HUES48 (cell line): ENCODE measurements at regions not wholly inside any gene's neighbourhood (a gene's known extent, or its start where the extent isn't known, plus 50 kb on each side); places are given as distances from the start of the nearest gene placed in this dataset.
A peak's percentile ranks its signal among the peaks of the same experiment; 100 is the strongest.

Experiments used
- H3K27ac ChIP-seq: one replicate; pipeline ENCODE4 v1.7.0; 2013; ENCODE audit warnings: low read depth, low read length, inconsistent platforms
- H3K27me3 ChIP-seq: 2 replicates; pipeline ENCODE4 v1.6.1; 2013; ENCODE audit warnings: mild to moderate bottlenecking, low read length; ENCODE audit not compliant: control insufficient read depth, insufficient read depth
- H3K36me3 ChIP-seq: 2 replicates; pipeline ENCODE4 v1.6.1; 2013; ENCODE audit warnings: low read length; ENCODE audit not compliant: control insufficient read depth, insufficient read depth
- H3K4me1 ChIP-seq: 2 replicates; pipeline ENCODE4 v1.6.1; 2013; ENCODE audit warnings: mild to moderate bottlenecking, low read length; ENCODE audit not compliant: control insufficient read depth, insufficient read depth
- H3K4me3 ChIP-seq: 2 replicates; pipeline ENCODE4 v1.5.1; 2013; ENCODE audit warnings: mild to moderate bottlenecking, low read depth, low read length
- H3K9ac ChIP-seq: 2 replicates; pipeline ENCODE4 v1.6.1; 2013; ENCODE audit warnings: mild to moderate bottlenecking, low read depth, low read length, moderate library complexity
- H3K9me3 ChIP-seq: 2 replicates; pipeline ENCODE4 v1.6.1; 2013; ENCODE audit warnings: low read length; ENCODE audit not compliant: control insufficient read depth, insufficient read depth

GRCh38 chr15:26084771-26085170 is 221.6 kb upstream of the ATP10A start:
- Histone ChIP-seq H3K27me3 (no peaks in the 10 kb centered on the region), H3K9me3 (no peaks in the 10 kb centered on the region), H3K4me1 (peaks cover 21% of the 10 kb centered on the region), H3K36me3 (no peaks in the 10 kb centered on the region), H3K27ac (no peak overlapping the region), H3K4me3 (no peak overlapping the region), H3K9ac (no peak overlapping the region)

- H3K9me3 ChIP-seq, result no peaks in the 10 kb centered on the region
- H3K9ac ChIP-seq, result no peak overlapping the region
- H3K4me3 ChIP-seq, result no peak overlapping the region
- H3K36me3 ChIP-seq, result no peaks in the 10 kb centered on the region
- H3K27me3 ChIP-seq, result no peaks in the 10 kb centered on the region
- peaks cover 21% of the 10 kb centered on the region for H3K4me1 ChIP-seq
- H3K27ac ChIP-seq, result no peak overlapping the region
Observed at GRCh38 chr15:26083896-26084295, 220.8 kb upstream of the ATP10A start.

- Histone ChIP-seq H3K9ac (no peak overlapping the region), H3K4me3 (no peak overlapping the region), H3K27ac (no peak overlapping the region)
Observed at GRCh38 chr15:26083457-26083856, 220.3 kb upstream of the ATP10A start.

GRCh38 chr15:26082221-26083109 is 219.3 kb upstream of the ATP10A start:
- Histone ChIP-seq H3K9me3 (no peaks in the 10 kb centered on the region), H3K9ac (peak overlapping the region; percentile 81), H3K4me3 (peak overlapping the region; percentile 73), H3K27ac (peak overlapping the region; percentile 93), H3K36me3 (no peaks in the 10 kb centered on the region), H3K27me3 (no peaks in the 10 kb centered on the region), H3K4me1 (peaks cover 21% of the 10 kb centered on the region)

More at GRCh38 chr15:26083457-26083856, 220.3 kb upstream of the ATP10A start:
- H3K27me3 ChIP-seq, result no peaks in the 10 kb centered on the region
- peaks cover 21% of the 10 kb centered on the region for H3K4me1 ChIP-seq
- no peaks in the 10 kb centered on the region for H3K9me3 ChIP-seq
- no peaks in the 10 kb centered on the region for H3K36me3 ChIP-seq

- Histone ChIP-seq H3K9ac (no peak overlapping the region; the same call in 1 of the 2 replicates), H3K9me3 (no peaks in the 10 kb centered on the region), H3K4me1 (peaks cover 21% of the 10 kb centered on the region), H3K27ac (no peak overlapping the region), H3K4me3 (peak overlapping the region; percentile 55), H3K27me3 (no peaks in the 10 kb centered on the region), H3K36me3 (no peaks in the 10 kb centered on the region)
Observed at GRCh38 chr15:26081758-26082220, 218.7 kb upstream of the ATP10A start.

- no peaks in the 10 kb centered on the region for H3K4me1 ChIP-seq
- H3K27ac ChIP-seq, result no peak overlapping the region
- H3K36me3 ChIP-seq, result no peaks in the 10 kb centered on the region
- no peak overlapping the region for H3K9ac ChIP-seq
- H3K4me3 ChIP-seq, result no peak overlapping the region
- H3K27me3 ChIP-seq, result no peaks in the 10 kb centered on the region
- no peaks in the 10 kb centered on the region for H3K9me3 ChIP-seq
Observed at GRCh38 chr15:26075770-26076169, 212.6 kb upstream of the ATP10A start.

- H3K9ac ChIP-seq, result no peak overlapping the region
- H3K4me1 ChIP-seq, result no peaks in the 10 kb centered on the region
- no peaks in the 10 kb centered on the region for H3K36me3 ChIP-seq
- no peak overlapping the region for H3K4me3 ChIP-seq
- H3K9me3 ChIP-seq, result no peaks in the 10 kb centered on the region
- H3K27me3 ChIP-seq, result no peaks in the 10 kb centered on the region
- no peak overlapping the region for H3K27ac ChIP-seq
Observed at GRCh38 chr15:26073430-26074333, 210.6 kb upstream of the ATP10A start.

GRCh38 chr15:26070095-26070532 is 207.0 kb upstream of the ATP10A start:
- Histone ChIP-seq H3K27ac (no peak overlapping the region), H3K9me3 (no peaks in the 10 kb centered on the region), H3K4me3 (no peak overlapping the region), H3K27me3 (no peaks in the 10 kb centered on the region), H3K4me1 (0 out of 2 replicates have a peak, but pooled peaks cover 6% of the 10 kb centered on the region), H3K9ac (no peak overlapping the region), H3K36me3 (no peaks in the 10 kb centered on the region)

- Histone ChIP-seq H3K9me3 (no peaks in the 10 kb centered on the region), H3K27ac (no peak overlapping the region), H3K36me3 (no peaks in the 10 kb centered on the region), H3K4me3 (no peak overlapping the region), H3K27me3 (no peaks in the 10 kb centered on the region), H3K9ac (no peak overlapping the region), H3K4me1 (0 out of 2 replicates have a peak, but pooled peaks cover 6% of the 10 kb centered on the region)
Observed at GRCh38 chr15:26069231-26069641, 206.1 kb upstream of the ATP10A start.

- Histone ChIP-seq H3K27me3 (no peaks in the 10 kb centered on the region), H3K4me1 (0 out of 2 replicates have a peak, but pooled peaks cover 6% of the 10 kb centered on the region), H3K36me3 (no peaks in the 10 kb centered on the region), H3K9me3 (no peaks in the 10 kb centered on the region), H3K27ac (no peak overlapping the region), H3K4me3 (no peak overlapping the region), H3K9ac (no peak overlapping the region)
Observed at GRCh38 chr15:26066896-26067295, 203.8 kb upstream of the ATP10A start.
